ENCODE measurements at regions not wholly inside any gene's neighbourhood (a gene's known extent, or its start where the extent isn't known, plus 50 kb on each side); places are given as distances from the start of the nearest gene placed in this dataset.

GRCh38 chr16:35352431-35352830 is 1893.0 kb downstream of the TP53TG3F start:
- H2AFZ ChIP-seq (ENCODE audit: low read depth, low read length): no peak overlapping the region
- no peak for TF ChIP-seq MEF2A (IDR thresholded peaks at IDR 0.05; ENCODE audit: control insufficient read depth, low read depth, low read length)
- no peak for TF ChIP-seq ZNF395 (CRISPR knock-in tag; IDR thresholded peaks at IDR 0.05)
- TF ChIP-seq AFF1 (IDR thresholded peaks at IDR 0.05; ENCODE audit: low read depth in 1 of 2, partially characterized antibody in 2 of 2): no peak
- no peak for TF ChIP-seq DIDO1 (tag; IDR thresholded peaks at IDR 0.05; ENCODE audit: low read depth)
- no peak for TF ChIP-seq ID3 (CRISPR knock-in tag; IDR thresholded peaks at IDR 0.05)
- no peak for TF ChIP-seq ID3 (tag; IDR thresholded peaks at IDR 0.05)
- no peak for TF ChIP-seq ZBTB9 (CRISPR knock-in tag; IDR thresholded peaks at IDR 0.05)
- no peak for TF ChIP-seq PHF21A (IDR thresholded peaks at IDR 0.05; ENCODE audit: borderline replicate concordance, low read depth)
- TF ChIP-seq HNRNPL (IDR thresholded peaks at IDR 0.05; ENCODE audit: low read depth, low read length): no peak
- no peaks in the 10 kb centered on the region for H3K27me3 ChIP-seq (ENCODE audit: control insufficient read depth in 2 of 2, insufficient read depth in 2 of 2, low read length in 2 of 2)
- no peaks in the 10 kb centered on the region for H3K9me3 ChIP-seq (replicated peaks; ENCODE audit: control insufficient read depth, insufficient read depth, low read depth, low read length)
- intact Hi-C loops (cut with micrococcal nuclease) (no loop called here), in situ Hi-C loops (cut with MboI) (no loop called here)
- no peak overlapping the region for H3K4me3 ChIP-seq
- H3K4me1 ChIP-seq (replicated peaks in 1 of 2; ENCODE audit: control insufficient read depth in 2 of 2, insufficient read depth in 2 of 2, low read length in 2 of 2): no peaks in the 10 kb centered on the region
- ATAC-seq: no peak
- no peaks in the 10 kb centered on the region for H4K20me1 ChIP-seq (replicated peaks; ENCODE audit: control insufficient read depth, insufficient read depth, low read length)
- ChIA-PET POLR2A (no interaction called here), CTCF (ENCODE audit: low intra/inter-chr PET ratio) (no interaction called here)
- H3K9me1 ChIP-seq (ENCODE audit: control insufficient read depth, insufficient read depth, low read length): no peaks in the 10 kb centered on the region
- 6% methylated on average over 26 of the region's 29 CpGs for WGBS (ENCODE audit: insufficient coverage, low coverage, missing lambda C conversion rate)
- FAIRE-seq: no peak
- H3K9ac ChIP-seq (ENCODE audit: insufficient read depth in 1 of 2, low read depth in 2 of 2, low read length in 2 of 2): no peak overlapping the region
- no peak for DNase-seq (ENCODE audit: extremely low read depth in 1 of 4, low spot score in 3 of 4)
- no peaks in the 10 kb centered on the region for H3K36me3 ChIP-seq (ENCODE audit: control insufficient read depth, insufficient read depth, low read length)
- H3K27ac ChIP-seq (ENCODE audit: extremely low read depth, low read depth, low read length): no peak overlapping the region
- BruUV-seq (replicated peaks): no TSS peak
- no peaks in the 10 kb centered on the region for H3K79me2 ChIP-seq (ENCODE audit: control insufficient read depth, insufficient read depth, low read length)
- H3K4me2 ChIP-seq (ENCODE audit: insufficient read depth, low read length): no peak overlapping the region

Measured in K562 (cell line).